Amniotic epithelial cell (primary cell): ENCODE measurements at regions not wholly inside any gene's neighbourhood (a gene's known extent, or its start where the extent isn't known, plus 50 kb on each side); places are given as distances from the start of the nearest gene placed in this dataset.
"Not testable (repeated sequence)": the region's sequence is repeated elsewhere in the genome, so short reads cannot be mapped to it uniquely, and the experiment has no call there.

Source experiments
- DNase-seq: peaks from one replicate; pipeline ENCODE4 v3.0.0-alpha.2; 2010; ENCODE audit warnings: low read depth

DNA sequence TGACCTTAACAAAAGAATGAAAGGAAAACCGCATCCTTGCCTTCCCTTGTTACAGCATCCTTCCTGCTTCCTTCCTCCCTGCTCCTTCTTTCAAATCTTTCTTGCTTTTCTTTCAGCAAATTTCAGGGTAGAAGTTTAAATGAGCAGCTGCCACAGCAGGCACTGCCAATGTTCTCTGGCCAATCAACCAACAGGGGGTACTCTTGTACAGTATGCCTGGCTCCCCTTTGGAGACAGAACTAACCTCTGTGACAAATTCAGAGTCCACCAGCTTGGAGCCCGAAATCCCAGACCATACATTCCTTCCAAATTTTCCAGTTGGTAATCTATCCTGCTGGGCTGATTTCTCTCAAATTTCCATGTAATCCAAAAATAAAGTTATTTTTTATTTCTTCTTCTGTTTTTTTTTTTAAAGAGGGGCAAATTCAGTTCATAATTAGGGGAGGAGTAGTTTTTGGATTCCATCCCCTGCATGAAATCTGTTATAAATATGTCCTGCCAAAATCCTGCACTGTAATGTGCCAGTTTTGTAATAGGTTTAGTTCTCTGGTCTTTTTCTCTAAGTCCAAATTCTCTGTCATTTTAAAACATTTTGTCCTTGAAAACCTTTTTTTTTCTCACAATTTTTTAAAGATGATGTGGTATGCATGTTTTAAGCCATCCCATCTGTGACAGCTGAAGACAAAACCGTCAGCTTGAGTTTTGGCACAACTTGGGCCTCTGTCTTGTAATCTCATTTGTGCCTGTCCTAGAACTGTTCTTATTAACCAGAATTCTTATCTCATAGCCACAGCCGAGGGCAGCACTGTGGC is 610.0 kb upstream of the LMO3 start:
- no peak for DNase-seq

DNA sequence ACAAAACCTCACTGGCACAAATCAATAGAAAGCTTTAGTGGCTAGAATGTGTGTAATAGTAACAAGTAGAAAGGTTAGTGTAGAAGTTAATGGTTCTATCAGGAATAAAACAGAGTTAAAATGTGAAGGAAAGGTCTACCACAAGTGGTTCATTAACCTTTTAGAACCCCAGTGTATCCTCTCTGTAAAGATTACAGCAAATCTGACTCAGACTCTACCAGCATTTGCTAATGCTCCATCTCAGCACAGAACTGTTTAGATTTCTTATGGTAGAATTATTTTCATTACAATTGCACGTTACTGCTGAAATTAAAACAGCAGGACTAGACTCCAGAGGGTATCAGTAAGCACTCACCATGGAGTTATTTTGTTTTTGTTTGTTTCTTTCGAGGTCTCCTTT is 609.0 kb upstream of the LMO3 start:
- DNase-seq: no peak

DNA sequence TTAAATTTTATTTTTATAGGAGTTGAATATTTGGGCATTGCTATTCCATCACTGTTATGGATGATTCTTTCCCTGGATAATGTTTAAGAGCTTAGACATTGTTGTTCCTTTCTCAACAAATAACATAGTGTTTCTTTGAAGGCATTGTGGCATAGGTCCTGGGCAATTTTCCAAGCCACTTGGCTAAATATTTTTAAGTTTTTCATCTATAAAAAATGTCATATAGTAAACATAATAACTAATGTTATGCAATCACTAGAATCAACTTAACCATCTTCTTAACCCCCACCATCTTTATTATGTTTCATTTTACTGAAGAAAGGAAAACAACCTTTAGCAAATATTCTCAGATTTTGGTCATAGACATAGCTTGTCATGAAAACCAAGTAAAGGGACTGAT is 600.6 kb upstream of the LMO3 start:
- peak; percentile 19 for DNase-seq

DNA sequence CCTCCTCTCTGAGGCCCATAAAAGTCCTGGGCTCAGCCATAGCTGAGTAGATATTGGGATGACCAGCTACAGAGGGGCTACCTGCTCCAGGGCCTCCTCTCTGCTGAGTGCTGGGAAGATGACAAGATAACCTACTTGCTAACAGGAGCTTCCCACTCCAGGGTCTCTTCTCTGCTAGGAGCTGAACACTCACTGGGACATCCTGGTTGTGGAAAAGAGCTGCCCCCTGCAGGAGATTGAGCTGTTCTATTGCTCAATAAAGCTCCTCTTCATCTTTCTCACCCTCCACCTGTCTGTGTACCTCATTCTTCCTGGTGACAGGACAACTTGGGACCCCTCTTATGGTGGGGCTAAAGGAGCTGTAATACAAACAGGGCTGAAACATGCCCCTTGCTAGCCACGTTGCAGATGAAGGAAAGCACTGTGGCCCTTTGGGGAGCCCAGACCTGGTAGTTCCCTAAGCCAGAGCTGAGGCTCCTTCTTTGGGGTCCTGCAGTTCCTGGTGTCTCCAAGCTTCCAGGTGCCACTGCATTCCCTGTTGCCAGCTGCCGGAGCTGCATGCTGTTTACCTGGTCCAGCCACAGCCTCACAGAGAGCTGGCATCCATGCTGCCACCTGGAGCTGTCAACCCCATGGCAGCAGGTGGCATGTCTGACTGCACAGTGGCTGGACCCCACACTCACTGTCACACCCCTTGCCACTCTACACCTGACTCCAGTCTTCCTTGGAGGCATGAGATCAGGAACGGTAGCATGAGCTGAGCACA is 598.5 kb upstream of the LMO3 start:
- no peak for DNase-seq

DNA sequence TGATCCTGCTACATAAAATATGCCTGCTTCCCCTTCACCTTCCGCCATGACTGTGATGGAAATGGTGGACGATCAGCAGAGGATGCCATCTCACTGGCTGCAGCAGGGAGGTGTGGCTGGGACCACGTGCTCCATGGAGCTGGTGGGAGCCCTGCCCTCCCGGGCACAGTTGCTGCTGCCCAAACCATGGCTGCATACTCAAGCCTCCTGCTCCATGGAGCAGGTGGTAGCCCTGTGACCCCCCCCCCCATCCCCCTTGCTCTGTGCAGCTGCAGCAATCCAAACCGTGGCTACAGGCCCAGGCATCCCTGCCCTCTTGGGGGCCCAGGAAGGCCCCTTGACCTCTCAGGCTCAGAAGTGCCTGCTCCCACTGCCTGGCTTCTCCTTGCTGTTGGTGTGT is 597.5 kb upstream of the LMO3 start:
- no peak for DNase-seq

DNA sequence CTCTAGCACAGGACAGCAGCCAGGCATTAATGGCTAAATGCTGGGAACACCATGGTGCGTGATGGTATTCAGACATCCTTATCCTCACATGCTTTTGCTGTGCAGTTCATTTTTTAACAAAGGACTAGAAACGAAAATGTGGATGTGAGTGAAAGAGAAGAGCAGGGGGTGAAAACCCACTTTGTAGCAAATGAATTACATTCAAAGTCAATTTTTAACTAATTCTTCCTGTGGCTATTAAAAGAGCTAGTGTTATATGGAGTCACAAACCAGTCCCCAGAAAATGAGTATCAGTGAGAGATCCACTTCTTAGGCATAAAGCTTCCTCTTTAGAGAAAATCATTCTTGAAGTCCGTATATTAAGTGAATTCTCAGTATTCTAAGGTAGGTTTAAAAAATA is 592.0 kb upstream of the LMO3 start:
- no peak for DNase-seq

DNA sequence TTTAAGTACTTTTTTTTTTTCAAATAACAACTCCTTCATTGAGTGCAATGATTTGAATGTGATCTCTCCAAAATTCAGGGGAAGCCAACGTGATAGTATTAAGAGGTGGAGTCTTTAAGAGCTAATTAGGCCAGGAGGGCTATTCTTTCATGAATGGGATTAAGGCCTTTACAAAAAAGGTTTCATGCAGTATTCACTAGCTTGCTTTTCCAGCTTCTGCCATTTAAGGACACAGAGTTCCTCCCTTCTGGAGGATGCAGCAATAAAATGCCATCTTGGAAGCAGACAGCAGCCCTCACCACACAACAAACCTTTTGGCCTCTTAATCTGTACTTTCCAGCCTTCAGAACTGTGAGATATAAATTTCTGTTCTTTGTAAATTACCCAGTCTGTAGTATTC is 586.8 kb upstream of the LMO3 start:
- no peak for DNase-seq

DNA sequence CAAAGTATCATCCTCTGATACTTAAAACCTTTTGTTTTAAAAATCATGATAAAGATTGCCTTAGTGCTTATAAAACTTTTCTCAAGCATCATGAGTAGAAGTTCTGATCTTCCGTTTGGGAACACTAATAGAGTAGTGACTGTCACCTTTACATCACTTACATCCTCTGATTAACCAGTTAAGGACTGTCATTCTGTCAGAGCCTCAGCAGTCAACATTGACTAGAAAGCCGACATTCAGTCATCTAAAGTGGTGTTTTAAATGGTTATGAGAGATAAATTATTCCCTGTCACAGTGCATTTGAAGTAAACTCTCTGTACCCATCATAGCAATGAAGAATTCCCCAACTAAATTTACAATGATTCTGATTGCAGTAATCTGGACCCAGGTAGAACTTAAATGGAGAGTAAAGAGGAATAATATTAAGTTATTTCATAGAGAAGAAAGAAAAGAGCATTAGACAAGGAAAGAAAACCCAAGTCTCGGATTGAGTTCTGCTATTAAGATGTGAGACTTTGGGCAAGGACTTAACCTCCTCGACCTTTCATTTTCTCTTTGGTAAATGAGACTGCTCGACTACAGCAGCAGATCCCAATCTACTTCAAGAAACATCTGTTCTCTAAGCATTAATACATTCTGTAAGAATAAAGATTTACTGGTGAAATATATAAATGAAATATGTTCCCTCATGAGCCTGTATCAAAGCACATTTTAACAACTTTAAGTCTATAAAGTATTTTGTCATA is 563.9 kb upstream of the LMO3 start:
- DNase-seq: no peak

DNA sequence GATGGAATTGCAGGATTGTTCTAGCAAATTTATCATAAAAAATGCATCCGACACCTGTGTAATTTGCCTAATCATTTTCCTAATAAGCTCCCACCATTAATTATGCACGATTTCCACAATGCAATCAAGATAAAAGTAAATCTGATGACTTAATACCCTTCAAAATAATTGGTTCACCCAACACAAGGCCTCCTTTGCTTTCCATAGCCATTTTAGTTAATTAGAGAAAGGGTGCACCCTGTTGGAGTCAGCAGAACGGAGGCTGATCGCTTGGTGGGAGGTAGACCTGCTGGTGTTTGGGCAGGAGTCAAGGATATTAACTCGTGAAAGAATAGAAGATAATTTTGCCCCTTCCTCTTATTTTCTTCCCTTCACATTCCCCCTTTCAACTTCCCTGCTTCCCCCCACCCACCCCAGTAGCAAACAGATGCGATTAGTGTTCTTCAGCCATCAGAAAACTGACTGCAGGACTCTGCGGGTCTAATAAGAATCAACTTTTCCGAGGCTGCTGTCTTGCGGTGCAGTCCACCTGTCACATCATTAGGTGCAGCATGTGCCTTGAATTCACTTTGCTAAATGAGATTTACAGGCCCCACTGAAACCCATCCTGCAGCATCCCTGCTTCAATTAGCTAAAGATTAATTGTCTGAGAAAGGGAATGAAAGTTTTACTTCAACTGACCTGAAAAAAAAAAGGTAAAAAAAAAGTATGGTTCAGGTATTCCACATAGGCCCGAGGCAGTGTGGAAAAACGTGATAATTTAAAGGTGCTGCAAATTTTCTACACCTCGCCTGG is 553.7 kb upstream of the LMO3 start:
- no peak for DNase-seq

DNA sequence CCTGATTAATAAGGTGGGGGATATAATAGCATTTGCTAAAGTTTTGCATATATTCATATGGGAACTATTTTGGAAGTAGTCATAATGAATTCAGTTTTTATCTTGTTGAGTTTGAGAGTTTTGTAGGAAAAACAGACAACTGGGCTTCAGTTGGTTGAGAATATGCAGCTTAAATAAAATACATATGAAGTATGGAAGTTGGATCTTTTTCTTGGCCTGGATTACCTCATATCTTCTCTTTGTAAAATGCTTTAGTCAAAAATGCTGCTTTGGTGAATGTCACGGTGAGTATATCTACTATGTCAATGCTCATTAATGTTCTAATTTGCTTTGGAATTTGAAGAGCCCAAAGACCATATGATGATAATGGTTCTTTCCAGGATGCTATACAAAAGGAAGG is 552.2 kb upstream of the LMO3 start:
- no peak for DNase-seq

DNA sequence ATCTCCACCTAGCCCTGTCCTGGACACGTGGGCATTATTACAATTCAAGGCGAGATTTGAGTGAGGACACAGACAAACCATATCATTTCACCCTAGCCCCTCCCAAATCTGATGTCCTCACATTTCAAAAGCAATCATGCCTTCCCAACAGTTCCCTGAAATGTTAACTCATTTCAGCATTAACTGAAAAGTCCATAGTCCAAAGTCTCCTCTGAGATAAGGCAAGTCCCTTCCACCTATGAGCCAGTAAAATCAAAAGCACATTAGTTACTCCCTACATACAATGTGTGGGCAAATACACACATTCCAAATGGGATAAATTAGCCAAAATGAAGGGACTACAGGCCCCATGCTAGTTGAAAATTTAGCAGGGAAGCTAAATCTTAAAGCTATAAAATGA is 546.0 kb upstream of the LMO3 start:
- DNase-seq: no peak

DNA sequence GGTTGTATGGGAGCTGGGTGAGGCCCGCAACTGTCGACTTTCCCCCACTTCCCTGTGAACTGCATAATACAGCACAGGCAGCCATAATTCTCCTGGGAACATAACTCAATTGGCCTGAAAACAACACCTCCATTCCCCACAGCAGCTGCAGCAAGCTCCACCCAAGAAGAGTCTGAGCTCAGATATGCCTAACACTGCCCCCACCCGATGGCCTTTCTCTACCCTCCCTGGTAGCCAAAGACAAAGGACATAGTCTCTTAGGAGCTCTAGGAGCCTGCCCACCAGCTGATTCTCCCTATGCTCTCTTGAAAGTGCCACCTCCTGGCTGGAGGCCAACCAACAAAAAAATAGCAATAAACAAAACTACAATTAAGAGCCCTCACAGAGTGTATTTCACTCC is 542.7 kb upstream of the LMO3 start:
- DNase-seq: no peak

DNA sequence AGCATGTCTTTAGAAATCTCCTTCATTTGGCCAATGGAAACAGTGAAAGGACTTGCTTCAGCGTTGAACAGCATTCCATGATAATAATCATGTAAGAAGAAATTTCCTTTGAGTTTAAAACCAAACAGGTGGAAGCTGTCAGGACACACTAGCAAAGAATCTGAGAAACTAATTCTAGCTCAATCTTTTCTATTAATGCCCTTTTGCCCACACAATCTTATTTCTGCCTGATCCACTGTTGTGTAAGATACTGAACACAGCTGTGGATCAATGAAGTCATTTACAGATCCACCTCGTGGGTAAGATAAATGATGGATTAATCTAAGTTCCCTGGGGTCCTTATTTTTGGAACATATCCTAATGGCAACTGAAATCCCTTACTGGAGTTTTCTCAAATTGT is 536.9 kb upstream of the LMO3 start:
- no peak for DNase-seq

DNA sequence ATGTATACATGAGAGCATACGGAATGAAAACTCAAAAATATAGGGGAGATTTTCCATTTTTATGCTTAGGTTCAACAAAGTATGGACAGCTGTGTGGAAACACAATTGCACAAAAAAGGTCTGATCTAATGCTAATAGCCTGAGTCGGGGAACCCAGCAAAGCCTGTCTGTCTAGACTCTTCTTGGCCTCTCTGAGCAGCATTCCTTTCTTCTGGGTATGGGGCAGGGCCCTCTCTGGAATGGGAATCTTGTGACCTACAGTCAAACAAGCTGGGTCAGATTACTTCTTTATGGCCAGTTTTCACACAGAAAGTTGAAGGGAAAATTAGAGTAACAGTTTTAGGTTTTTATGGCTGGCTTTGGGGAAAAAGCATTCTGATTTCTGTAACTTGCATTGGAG is 534.0 kb upstream of the LMO3 start:
- no peak for DNase-seq

DNA sequence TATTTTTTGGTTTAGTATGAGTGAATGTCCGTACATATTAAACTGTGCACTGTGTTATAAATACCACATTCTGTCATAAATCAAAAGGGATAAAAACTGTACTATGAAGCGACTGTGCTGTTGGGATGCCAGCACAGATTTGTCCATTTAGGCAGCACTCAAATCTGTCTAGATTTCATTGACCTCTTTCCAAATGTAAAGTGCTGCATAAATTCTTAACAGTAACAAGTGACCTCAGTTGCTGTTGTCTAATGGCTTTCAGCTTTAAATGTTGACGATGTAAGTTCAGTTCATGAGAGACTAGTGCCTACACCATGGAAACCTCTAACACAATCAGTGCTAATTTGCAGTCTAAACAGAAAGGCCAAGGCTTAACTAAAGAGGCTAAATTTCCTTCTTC is 531.4 kb upstream of the LMO3 start:
- DNase-seq: no peak

DNA sequence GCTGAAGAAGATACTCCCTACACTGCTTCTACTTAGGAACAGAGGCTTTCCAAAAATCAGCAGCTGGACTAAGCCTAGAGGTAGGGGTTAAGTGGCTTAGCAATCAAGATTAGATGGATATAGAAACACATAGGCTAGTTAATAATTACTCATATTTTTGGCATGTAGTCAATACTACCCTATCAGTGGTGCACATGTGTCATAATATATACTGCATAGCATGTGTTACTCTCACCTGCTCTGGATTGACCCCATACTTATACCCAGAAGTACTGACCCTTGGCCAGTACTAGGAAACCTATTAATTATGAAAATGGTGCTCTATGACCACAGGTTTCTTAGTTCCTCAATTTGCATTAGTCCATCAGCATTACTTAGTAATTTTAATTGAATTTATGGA is 528.4 kb upstream of the LMO3 start:
- no peak for DNase-seq

DNA sequence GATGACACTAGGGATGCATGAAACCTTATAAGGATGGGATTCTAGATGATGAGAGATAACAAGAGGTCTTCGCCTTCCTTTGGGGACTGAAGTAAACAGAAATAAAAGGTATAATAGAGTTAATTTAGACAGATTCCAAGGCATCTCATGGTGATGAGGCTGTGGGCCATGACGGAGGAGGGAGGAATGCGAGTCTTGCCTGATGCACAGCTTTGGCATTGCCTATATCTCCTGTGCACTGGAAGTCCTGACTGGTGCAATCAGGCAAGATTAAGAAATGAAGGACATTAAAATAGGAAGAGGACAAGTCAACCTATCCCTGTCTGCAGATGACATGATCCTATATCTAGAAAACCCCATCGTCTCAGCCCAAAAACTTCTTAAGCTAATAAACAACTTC is 526.4 kb upstream of the LMO3 start:
- DNase-seq: no peak

DNA sequence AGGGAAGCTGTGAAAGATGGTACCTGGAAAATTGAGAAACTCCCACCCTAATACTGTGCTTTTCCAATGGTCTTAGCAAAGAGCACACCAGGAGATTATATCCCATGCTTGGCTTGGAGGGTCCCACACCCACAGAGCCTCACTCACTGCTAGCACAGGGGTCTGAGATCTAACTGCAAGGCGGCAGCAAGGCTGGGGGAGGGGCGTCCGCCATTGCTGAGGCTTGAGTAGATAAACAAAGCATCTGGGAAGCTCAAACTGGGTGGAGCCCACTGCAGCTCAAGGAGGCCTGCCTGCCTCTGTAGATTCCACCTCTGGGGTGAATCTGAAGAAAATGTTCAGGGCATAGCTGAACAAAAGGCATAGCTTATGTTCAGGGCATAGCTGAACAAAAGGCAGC is 510.6 kb upstream of the LMO3 start:
- not testable (repeated sequence) for DNase-seq

DNA sequence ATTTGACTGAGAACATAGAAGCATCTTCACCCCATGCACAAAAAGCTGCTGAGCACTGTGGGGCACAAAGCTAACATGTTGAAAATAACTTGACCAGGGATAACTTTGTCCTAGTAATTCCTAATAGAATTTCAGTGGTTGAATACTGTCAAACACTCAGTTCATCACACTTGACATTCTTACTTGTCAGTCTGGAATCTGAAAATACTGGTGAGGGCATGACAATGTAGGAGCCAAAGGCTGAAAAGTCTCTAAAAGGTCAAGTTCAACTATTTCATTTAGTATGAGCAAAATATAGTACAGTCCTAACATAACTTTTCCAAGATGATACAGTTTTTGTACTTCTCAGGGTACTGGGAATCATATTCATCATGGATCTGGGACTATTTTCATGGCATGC is 504.4 kb upstream of the LMO3 start:
- no peak for DNase-seq

DNA sequence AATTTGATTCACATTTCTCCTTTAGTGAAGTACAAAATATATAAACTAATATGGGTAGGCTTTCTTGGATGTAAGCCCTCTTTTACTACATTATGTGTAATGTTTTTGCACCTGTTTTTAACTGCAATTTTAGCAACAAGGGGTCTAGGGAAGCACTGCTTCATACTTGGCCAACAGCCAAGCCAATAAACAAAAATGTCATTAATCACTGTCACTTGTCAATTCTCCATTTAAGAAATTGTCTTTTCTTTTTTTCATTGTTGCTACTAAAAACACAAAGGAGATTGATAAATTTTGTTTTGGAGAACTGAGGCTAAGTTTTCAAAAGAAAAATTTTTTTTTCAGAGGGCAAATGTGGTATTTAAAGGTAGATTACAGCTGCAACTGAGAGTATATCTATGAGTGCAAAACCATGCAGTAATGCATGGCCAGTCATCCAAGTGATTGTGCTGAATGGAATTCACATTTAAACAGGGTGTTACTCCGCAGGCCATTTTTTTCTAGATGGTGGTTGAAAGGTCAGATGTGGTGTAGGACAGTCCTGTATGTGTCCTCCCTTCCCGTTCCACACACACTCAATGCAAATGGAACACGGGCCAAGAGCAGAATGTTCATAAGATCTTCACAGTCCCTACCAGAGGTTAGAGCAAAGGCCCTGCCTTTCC is 503.0 kb upstream of the LMO3 start:
- no peak for DNase-seq

DNA sequence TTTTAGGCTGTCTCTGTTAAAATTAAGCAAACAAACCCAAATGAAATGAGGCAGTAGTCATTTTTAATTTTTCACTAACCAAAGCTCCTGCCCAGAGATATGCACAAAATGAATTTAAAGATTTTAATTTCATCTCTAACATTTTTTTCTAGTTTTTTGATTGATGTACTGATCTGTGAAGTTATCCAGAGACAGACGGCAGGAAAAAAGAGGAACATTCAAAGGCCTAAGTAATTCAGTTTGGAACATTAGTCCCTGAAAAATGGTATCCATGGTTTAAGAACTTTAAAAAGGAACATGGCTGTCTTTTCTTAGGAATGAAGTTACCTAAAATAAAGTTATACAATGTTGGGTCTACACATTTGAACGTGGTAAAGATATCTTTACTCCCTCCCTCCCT is 498.8 kb upstream of the LMO3 start:
- no peak for DNase-seq

DNA sequence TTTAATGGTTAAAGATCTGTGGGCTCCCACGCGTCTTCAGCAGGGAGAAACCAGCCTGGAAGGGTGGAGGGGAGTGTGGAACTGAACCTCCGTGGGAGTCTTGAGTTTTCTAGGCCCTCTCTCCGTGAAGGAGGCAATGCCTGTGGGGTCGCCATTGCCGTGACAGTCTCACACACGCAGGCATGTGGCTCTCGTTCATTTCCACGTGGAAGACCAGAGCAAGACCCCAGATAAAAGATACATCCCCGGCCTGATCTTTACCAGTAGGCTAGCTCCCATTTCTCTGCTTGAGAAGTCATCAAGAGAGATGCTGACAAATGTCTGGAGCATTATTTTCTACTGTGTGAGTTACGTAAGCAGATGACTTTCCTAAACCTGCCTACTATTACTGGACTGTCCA is 491.7 kb upstream of the LMO3 start:
- DNase-seq: no peak
